Suprapubic skin (tissue), 4 donors: ENCODE measurements at regions not wholly inside any gene's neighbourhood (a gene's known extent, or its start where the extent isn't known, plus 50 kb on each side); places are given as distances from the start of the nearest gene placed in this dataset.

Experiments
- EP300 ChIP-seq: sonication (generic); formaldehyde crosslinking; IDR thresholded peaks from one replicate; pipeline ENCODE4 v1.6.1; 2017; ENCODE audit warnings: antibody characterized with exemption
- POLR2A ChIP-seq, 2 donors: fragments of 450-650 bp; IDR thresholded peaks; one replicate each; pipeline ENCODE4 v1.6.1; 2017; ENCODE audit warnings: antibody characterized with exemption in 2 of 2, mild to moderate bottlenecking in 2 of 2, moderate library complexity in 2 of 2
- POLR2AphosphoS5 ChIP-seq, 3 donors: sonication (generic); formaldehyde crosslinking; IDR thresholded peaks; one replicate each; pipeline ENCODE4 v1.6.1; 2017; ENCODE audit warnings: antibody characterized with exemption in 3 of 3
- TF ChIP-seq, protein P1 (sequence below), 2 donors: fragments of 200-600 bp in 1 of 2; fragments of 450-650 bp in 1 of 2; sonication (generic) in 1 of 2; IDR thresholded peaks; one replicate each; pipeline ENCODE4 v1.5.1; 2016 to 2019; ENCODE audit warnings: antibody characterized with exemption in 2 of 2, mild to moderate bottlenecking in 1 of 2, moderate library complexity in 1 of 2

DNA sequence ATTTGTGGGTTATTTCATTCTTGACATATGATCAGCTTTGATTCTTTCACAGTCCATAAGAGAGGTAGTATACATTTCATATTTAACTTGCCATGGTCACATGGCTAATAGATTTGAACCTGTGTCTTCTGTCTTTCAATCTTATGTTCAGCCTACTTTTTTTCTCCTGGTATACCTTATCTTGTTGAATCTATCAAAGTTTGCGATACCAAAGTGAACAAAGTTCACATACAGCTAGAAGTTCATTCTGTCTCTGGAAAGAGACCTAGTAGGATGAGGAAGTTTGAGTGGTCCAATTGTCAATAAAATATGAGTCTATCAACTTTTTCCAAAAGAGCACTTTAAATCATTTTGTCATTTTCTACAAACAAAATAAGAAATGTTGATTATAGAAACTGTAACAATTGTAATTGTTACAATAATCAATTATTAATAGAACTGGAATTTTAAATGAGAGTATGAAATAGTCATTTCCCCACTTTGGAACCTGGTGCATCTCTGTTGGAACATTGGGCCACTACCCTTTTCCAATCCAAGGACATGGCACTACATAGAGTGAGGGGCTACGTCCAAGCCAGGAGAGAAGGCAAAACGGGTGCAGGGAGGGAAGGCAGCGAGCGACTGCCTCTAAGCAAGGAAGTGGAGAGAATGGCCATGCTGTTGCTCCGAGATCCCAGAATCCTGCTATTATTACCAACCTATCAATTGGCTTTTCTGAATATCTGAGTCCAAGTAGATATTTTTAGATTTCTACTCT is 194.2 kb upstream of the FOXQ1 start:
- no peak for TF ChIP-seq POLR2A (IDR thresholded peaks at IDR 0.05)
- TF ChIP-seq, protein P1, sequence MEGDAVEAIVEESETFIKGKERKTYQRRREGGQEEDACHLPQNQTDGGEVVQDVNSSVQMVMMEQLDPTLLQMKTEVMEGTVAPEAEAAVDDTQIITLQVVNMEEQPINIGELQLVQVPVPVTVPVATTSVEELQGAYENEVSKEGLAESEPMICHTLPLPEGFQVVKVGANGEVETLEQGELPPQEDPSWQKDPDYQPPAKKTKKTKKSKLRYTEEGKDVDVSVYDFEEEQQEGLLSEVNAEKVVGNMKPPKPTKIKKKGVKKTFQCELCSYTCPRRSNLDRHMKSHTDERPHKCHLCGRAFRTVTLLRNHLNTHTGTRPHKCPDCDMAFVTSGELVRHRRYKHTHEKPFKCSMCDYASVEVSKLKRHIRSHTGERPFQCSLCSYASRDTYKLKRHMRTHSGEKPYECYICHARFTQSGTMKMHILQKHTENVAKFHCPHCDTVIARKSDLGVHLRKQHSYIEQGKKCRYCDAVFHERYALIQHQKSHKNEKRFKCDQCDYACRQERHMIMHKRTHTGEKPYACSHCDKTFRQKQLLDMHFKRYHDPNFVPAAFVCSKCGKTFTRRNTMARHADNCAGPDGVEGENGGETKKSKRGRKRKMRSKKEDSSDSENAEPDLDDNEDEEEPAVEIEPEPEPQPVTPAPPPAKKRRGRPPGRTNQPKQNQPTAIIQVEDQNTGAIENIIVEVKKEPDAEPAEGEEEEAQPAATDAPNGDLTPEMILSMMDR (IDR thresholded peaks at IDR 0.05), result no peak
- TF ChIP-seq EP300, result no peak
- no peak for TF ChIP-seq POLR2AphosphoS5 (IDR thresholded peaks at IDR 0.05)
